ENCODE measurements at regions not wholly inside any gene's neighbourhood (a gene's known extent, or its start where the extent isn't known, plus 50 kb on each side); places are given as distances from the start of the nearest gene placed in this dataset.

DNA sequence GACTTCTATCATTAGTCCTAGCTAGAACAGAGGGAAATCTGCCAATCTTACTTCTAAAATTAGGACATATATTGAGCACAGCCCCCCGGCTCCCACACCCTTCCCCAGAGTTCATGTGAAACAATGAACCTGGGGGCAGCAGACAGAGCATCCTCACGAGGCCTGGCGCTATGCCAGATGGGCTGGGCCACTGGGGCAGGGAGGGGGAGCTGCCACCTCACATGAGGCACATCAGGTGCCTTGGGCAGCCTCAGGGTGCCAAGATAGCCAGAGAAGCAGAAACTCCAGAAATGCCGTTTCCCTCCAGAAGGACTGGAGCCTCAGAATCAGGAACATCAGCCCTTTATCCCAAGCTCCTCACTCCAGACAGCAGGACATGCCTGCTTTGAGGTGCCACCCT, 92.8 kb upstream of the LANCL2 start:
- H3K36me3 ChIP-seq (ENCODE audit: control insufficient read depth in 2 of 4, insufficient read depth in 4 of 4, low read length in 3 of 4): no peaks in the 10 kb centered on the region
- H2BK120ac ChIP-seq (replicated peaks; ENCODE audit: low read depth, low read length): no peak overlapping the region
- H3K9me3 ChIP-seq (ENCODE audit: insufficient read depth in 2 of 2, low read depth in 1 of 2, low read length in 1 of 2): no peaks in the 10 kb centered on the region
- no peak overlapping the region for H4K8ac ChIP-seq (ENCODE audit: extremely low read depth, insufficient read depth, low read length)
- no peaks in the 10 kb centered on the region; a peak in 1 of 7 replicates for H3K4me1 ChIP-seq (replicated peaks in 1 of 4; ENCODE audit: control insufficient read depth in 3 of 4, insufficient read depth in 4 of 4, low read length in 3 of 4)
- H3K4me3 ChIP-seq (ENCODE audit: extremely low read depth in 1 of 4, insufficient read depth in 2 of 4, low read depth in 3 of 4, low read length in 4 of 4): no peak overlapping the region
- no peaks in the 10 kb centered on the region for H3K79me2 ChIP-seq (ENCODE audit: control insufficient read depth in 1 of 2, insufficient read depth in 2 of 2, low read length in 2 of 2)
- DNase-seq (ENCODE audit: low read depth in 1 of 2, low spot score in 2 of 2) (no peak), FAIRE-seq (no peak)
- no peak overlapping the region for H3K14ac ChIP-seq (ENCODE audit: insufficient read length)
- no peaks in the 10 kb centered on the region for H4K20me1 ChIP-seq (replicated peaks in 1 of 2; ENCODE audit: control insufficient read depth in 1 of 2, insufficient read depth in 2 of 2, low read length in 2 of 2)
- no peak overlapping the region for H4K5ac ChIP-seq (ENCODE audit: insufficient read length, low read depth, low read length)
- no peak overlapping the region for H2BK5ac ChIP-seq (ENCODE audit: low read depth, low read length)
- H3K9ac ChIP-seq (replicated peaks in 1 of 4; ENCODE audit: extremely low read depth in 1 of 4, low read depth in 3 of 4, low read length in 3 of 4): no peak overlapping the region
- no peak overlapping the region for H2BK15ac ChIP-seq (ENCODE audit: low read length)
- no peak overlapping the region for H3K56ac ChIP-seq (replicated peaks; ENCODE audit: insufficient read length, low read depth, low read length)
- WGBS, 2 experiments (ENCODE audit: extremely low coverage in 1 of 2, insufficient coverage in 1 of 2, insufficient read length in 1 of 2, insufficient replicate concordance in 2 of 2, low coverage in 1 of 2, low lambda C conversion rate in 2 of 2, missing lambda C conversion rate in 1 of 2): 82% methylated on average over 4 of the region's 4 CpGs; no CpG with 5 or more reads in 1 of the 2 experiments
- POLR2A ChIA-PET (ENCODE audit: partially characterized antibody): interaction anchor here (1.0 kb wide), 1 partner anchor 94 kb away, joined by 3 read pairs; no protein-coding TSS in a partner anchor
- H3K4me2 ChIP-seq (ENCODE audit: insufficient read depth in 1 of 2, low read depth in 2 of 2, low read length in 2 of 2): no peak overlapping the region
- no peak overlapping the region for H3K27ac ChIP-seq (ENCODE audit: low read depth, low read length)
- H2AFZ ChIP-seq (ENCODE audit: low read length): no peak overlapping the region
- H3K27me3 ChIP-seq (replicated peaks in 1 of 4; ENCODE audit: control insufficient read depth in 3 of 4, extremely low read depth in 1 of 4, insufficient read depth in 3 of 4, low read length in 3 of 4): no peaks in the 10 kb centered on the region
- no peak overlapping the region for H2BK20ac ChIP-seq (ENCODE audit: low read length)
- no peak overlapping the region for H3K18ac ChIP-seq (ENCODE audit: extremely low read depth, low read length)
- no peak overlapping the region for H2AK5ac ChIP-seq (ENCODE audit: low read depth, low read length)
- CTCF ChIA-PET (ENCODE audit: partially characterized antibody): interaction anchor here (1.1 to 3.1 kb wide), 4 partner anchors 17 to 498 kb away, joined by 3 to 9 read pairs (median 6); no protein-coding TSS in a partner anchor
- H3K79me1 ChIP-seq (ENCODE audit: low read depth, low read length): no peaks in the 10 kb centered on the region
- no peaks in the 10 kb centered on the region for H3K23me2 ChIP-seq (ENCODE audit: low read depth, low read length)
- H2BK12ac ChIP-seq (ENCODE audit: low read depth, low read length): no peak overlapping the region
- no peak overlapping the region for H3K4ac ChIP-seq (replicated peaks; ENCODE audit: insufficient read length, low read depth, low read length)
- H3K23ac ChIP-seq (ENCODE audit: insufficient read length): no peak overlapping the region
- no peak overlapping the region for H4K91ac ChIP-seq (replicated peaks; ENCODE audit: insufficient read length, low read length)
- no peak for TF ChIP-seq BCL11A (IDR thresholded peaks at IDR 0.05; ENCODE audit: low read depth in 2 of 2, low read length in 2 of 2)

Measured in H1 (cell line).